A204.1 (cell line): ENCODE measurements at regions not wholly inside any gene's neighbourhood (a gene's known extent, or its start where the extent isn't known, plus 50 kb on each side); places are given as distances from the start of the nearest gene placed in this dataset.

Source experiments
- FAIRE-seq: peaks from 2 replicates; lab custom pipeline; 2012; peaks lifted over from hg19 to GRCh38; lab: Jason Lieb, UNC

- no peak for FAIRE-seq
Measured at GRCh38 chr18:37691162-37691561, 125.6 kb upstream of the CELF4 start.

GRCh38 chr18:37689841-37690240, 124.2 kb upstream of the CELF4 start:
- FAIRE-seq: no peak

DNA sequence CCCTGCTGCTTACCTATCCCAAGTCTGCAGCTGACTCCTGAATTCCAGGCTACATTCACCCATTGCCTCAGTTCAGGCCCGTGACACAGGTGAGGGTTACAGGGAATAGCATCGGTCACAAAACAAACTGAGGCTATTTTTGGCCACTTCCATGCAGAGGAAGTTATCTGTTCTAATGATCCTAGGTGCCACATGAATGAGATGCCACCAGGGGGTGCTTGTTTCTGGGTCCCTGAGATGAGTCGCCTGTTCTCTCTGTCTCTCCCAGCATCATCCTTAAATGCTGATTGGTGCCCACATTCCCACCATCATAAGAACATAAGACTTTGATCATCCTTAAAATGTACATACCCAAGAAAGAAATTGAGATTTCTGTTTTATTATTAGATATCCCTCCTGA, 119.0 kb upstream of the CELF4 start:
- FAIRE-seq: no peak

DNA sequence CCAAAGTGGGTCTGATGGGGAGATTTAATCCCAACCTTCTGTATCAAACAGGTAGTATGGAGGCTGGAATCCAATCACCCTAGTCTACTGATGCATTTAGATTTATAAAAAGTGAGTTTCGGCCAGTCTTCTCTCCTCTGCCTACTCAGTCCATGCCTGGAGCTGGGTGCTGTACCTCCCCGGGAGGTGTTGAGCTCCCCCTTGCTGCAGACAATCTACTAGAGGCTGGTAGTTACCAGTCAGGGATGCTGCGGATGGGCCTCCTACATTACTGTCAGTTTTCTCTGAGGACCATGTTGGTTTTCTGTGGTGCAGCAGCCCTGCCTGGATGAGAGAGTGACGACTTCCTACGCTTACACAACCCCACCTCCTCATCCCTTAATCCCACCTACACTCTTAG, 118.6 kb upstream of the CELF4 start:
- no peak for FAIRE-seq

DNA sequence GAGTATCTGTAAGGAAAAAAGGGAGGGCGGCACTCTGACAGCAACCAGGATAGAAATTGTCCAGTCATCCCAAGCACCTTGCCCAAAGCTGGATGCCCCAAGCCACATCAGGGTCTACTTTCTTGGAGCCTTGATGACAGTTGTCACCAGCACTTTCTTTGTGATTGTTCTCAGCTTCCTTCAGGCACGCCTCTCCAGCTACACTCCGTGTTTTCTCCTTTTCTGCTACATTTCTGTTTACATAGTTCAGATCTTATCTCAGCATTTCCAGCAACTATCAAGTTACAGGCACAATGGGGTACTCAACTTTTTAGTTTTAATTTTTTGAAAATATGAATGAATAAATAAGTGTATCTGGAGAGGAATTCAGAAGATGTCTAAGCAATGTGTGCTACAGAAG, 115.3 kb upstream of the CELF4 start:
- FAIRE-seq: no peak

DNA sequence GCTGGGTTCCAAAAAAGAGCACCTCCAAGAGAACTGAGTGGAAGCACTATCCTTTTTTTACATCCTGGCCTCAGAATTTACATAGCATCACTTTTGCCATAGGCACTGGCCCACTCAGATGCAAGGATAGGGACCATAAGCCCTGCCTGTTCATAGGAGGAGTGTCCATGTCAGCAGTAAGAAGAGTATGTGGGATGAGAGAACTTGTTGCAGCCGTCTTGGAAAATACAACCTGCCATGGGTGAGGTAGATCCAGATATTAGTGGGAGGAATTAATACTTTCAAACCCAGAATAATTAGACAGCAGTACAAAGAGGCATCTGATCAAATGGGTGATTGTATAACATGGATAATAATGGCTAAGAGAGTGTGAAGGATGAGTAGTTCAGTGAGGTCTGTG, 110.7 kb upstream of the CELF4 start:
- FAIRE-seq: no peak

DNA sequence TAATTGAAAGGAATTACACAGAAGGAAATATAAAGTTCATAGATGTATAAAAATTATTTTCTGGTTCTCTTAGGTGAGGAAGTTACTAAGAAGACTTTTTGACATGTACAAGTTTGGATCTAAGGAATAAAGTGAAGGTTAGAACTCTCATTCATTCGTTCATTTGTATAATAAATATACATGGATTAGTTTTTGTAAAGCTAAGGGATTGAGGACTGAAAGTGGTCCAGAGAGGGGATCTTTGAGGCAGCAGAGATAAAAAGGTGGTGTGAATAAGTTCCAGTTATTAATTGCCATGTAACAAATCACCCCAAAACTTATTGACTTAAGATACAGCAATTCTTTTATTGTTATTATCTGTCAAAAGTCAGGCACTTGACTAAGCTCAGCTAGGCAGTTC, 110.1 kb upstream of the CELF4 start:
- FAIRE-seq: no peak

GRCh38 chr18:37674570-37674969, 109.0 kb upstream of the CELF4 start:
- no peak for FAIRE-seq

DNA sequence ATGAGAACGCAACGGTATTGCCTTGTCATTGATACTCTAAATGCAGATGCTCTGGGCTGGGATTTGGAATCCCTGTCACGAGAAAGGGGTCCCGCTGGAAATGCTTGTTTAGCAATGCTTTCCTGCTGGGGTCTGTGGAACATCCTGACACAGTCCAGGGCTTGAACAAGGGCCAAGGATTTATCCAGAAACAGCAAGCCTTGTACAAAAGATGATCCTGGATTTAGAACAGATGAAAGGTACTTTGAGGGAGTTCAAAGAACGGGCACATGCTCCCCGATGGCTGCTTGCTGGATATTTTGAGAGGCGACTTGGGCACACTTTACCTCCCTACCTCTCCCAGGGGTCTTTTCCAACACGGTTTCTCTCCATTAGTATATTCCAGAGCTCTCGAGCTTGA, 108.1 kb upstream of the CELF4 start:
- no peak for FAIRE-seq

- FAIRE-seq: no peak
Measured at GRCh38 chr18:37672932-37673595, 107.5 kb upstream of the CELF4 start.

- no peak for FAIRE-seq
Measured at GRCh38 chr18:37672001-37672400, 106.4 kb upstream of the CELF4 start.

DNA sequence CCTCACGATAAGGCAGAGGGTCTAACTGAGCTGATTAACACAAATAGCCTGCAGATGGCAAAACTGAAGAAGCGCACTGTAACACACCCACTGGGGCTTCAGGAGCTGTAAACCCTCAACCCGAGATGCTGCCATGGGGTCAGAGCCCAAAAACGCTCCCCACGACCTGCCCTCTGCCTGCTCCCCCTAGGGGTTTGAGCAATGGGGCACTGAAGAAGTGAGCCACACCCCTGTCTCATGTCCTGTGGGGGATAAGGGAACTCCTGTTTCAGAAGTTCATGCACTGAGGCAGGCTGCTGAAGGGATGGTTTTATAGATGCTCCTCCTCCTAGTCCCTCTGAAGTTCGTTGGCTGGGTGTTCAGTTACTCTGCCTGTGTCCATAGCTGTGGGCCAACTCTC, 105.9 kb upstream of the CELF4 start:
- FAIRE-seq: no peak

GRCh38 chr18:37671119-37671518, 105.5 kb upstream of the CELF4 start:
- no peak for FAIRE-seq

DNA sequence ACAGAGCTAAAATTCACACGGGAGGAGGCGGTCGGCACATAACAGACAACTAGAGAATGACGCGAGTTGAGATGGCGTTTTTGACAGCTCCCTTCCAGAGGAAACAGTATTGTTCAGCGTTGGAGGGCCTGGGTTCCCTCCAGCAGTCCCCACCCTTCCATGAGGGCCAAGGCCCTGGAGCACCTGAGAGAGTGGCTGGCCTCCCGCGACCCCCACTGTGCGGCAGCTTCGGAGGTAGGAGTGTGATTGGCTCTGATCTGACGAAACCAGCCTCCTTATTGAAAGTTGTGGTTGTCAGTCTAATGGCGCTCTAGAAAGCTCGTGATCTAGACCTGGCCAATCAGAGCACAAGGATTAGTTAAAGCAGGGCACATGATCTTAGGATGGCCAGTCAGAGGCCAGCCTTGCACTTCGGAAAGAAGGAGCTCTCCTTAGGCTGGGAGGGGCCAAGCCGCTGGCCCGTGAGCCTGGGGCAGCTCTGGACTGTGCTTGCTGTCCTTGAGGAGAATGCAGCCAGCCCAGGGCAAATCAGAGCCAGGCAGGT, 104.5 kb upstream of the CELF4 start:
- FAIRE-seq: no peak

GRCh38 chr18:37668971-37669747, 103.6 kb upstream of the CELF4 start:
- no peak for FAIRE-seq

DNA sequence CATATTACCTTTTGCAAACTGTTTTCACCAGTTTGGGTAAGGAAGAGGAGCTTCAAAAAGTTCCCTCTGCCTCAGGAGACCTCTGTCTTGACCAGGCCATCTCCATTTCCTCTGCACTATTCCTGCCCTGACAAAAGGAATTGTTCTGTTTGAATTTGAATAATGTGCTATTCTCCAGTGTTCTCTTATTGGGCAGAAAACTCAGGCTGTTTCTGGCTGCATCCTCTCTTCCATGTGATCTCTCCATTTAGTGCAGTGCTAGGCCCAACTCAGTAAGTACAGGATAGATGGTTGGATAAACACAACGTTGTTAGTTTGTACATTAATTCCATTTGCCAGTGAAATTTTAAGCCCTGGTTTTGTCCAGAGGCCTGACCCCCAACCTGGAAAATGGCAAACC, 102.2 kb upstream of the CELF4 start:
- FAIRE-seq: no peak

DNA sequence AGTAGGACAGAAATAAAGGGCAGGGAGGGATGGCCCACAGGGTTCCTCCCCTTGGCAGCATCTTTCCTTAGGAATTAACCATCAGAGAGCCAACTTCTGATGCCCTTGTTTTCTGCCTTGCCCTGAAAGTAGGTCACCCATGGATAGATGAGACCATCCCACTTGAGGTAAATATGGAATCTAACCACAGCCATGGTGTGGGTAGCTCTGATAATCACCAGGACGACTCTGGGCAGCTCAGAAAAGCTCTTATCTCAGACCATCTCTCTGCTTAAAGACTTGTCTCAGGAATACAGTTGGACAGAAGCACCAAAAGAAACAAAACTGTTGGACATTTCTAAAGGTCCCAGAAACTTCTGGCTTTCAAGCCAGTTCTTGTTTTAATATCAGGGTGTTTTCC, 101.4 kb upstream of the CELF4 start:
- FAIRE-seq: no peak

DNA sequence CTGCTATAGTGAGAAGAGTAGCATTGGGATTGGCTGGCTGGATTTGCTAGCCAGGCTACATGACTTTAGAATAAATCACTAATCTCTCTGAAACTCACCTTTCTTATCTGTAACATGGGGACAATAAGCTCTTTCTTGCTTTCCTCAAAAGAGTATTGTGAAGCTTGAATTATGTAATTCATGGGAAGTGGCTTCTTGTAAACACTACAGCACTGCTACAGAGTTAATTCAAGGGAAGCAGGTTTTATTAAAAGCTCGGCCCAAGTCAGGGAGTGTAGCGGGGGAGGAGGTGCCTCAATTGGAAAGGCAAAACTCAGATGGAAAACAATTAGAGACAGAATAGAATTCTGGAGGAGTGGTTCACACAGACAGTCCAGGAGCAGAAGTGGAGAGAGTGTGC, 100.9 kb upstream of the CELF4 start:
- FAIRE-seq: no peak

GRCh38 chr18:37665346-37665745, 99.7 kb upstream of the CELF4 start:
- no peak for FAIRE-seq

DNA sequence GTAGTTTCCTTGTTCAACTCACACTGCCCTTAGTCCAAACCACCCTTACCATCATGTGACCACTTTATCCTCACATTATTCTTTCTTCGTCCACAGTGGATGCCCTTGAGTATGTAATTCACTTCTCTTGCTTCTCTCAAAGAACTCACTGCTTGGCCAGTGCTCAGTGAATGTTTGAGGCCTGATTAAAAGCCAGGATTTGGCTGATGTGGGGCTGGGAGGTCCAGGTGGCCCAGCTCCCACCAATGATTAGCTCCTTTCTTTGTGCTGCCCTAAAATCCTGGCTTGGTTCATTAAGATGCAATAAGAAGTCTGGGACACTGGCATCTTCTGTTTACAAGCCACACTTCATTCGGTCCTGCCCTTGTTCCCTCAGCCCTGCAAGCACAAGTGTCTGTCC, 97.8 kb upstream of the CELF4 start:
- FAIRE-seq: no peak

GRCh38 chr18:37662546-37663339, 97.1 kb upstream of the CELF4 start:
- no peak for FAIRE-seq

DNA sequence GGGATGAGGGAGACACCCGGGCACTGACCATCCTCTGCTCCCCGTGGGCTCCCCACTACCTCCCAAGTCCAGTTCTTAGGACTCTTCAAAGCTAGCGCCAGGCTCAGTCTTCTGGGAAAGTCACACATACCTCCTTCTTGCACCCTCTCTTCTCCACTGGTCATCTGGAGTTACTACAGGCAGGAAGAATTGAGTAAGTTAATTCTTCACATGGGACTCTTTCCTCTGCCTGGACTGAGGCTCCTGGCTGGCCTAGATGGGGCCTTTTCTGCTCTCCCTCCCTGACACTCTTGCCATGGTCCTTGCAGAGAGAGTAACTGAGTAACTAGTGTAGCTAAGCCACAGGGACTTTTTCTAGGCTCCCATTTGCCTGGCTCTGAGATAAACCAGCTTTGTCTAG, 96.5 kb upstream of the CELF4 start:
- no peak for FAIRE-seq

GRCh38 chr18:37661478-37661877, 95.9 kb upstream of the CELF4 start:
- no peak for FAIRE-seq
